ENCODE measurements at regions not wholly inside any gene's neighbourhood (a gene's known extent, or its start where the extent isn't known, plus 50 kb on each side); places are given as distances from the start of the nearest gene placed in this dataset.
"Not testable (repeated sequence)": the region's sequence is repeated elsewhere in the genome, so short reads cannot be mapped to it uniquely, and the experiment has no call there.

- TF ChIP-seq, protein P1, sequence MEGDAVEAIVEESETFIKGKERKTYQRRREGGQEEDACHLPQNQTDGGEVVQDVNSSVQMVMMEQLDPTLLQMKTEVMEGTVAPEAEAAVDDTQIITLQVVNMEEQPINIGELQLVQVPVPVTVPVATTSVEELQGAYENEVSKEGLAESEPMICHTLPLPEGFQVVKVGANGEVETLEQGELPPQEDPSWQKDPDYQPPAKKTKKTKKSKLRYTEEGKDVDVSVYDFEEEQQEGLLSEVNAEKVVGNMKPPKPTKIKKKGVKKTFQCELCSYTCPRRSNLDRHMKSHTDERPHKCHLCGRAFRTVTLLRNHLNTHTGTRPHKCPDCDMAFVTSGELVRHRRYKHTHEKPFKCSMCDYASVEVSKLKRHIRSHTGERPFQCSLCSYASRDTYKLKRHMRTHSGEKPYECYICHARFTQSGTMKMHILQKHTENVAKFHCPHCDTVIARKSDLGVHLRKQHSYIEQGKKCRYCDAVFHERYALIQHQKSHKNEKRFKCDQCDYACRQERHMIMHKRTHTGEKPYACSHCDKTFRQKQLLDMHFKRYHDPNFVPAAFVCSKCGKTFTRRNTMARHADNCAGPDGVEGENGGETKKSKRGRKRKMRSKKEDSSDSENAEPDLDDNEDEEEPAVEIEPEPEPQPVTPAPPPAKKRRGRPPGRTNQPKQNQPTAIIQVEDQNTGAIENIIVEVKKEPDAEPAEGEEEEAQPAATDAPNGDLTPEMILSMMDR (IDR thresholded peaks at IDR 0.05): not testable (repeated sequence)
- TF ChIP-seq POLR2A, EP300 (IDR thresholded peaks at IDR 0.05): not testable (repeated sequence)
Measured at GRCh38 chr2:89827829-89828228, 1136.4 kb downstream of the RPIA start.
